ENCODE measurements at regions not wholly inside any gene's neighbourhood (a gene's known extent, or its start where the extent isn't known, plus 50 kb on each side); places are given as distances from the start of the nearest gene placed in this dataset.

DNA sequence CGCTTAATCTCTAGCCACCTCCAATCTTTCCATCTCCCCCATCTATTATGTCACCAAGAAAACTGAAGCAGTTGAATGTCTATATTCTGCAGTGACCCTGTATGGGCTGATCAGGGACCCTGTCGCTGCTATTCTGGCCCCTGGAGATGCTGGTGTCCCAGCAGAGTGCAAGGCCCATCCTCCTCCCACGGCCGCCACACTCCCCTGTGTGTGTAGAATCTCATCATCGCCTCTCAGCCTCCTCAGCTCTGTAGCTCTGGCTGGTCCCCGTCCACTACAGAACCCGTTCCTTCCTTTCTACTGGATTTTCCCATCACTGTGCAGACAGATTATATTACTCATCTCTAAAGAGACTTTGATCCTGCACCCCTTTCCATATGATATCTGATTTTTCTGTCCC lies 235.8 kb upstream of the PFKP start:
- Mint-ChIP-seq H3K36me3 (no peaks in the 10 kb centered on the region), H3K4me3 (no peak overlapping the region), H3K27ac (no peak overlapping the region), H3K4me1 (no peaks in the 10 kb centered on the region), H3K9me3 (peaks cover 7% of the 10 kb centered on the region), H3K27me3 (ENCODE audit: low read depth) (peaks cover 2% of the 10 kb centered on the region)
- DNase-seq (ENCODE audit: low spot score) (no peak), ATAC-seq (no peak)
- POLR2A ChIA-PET, result no interaction called here
- CTCF ChIA-PET, result no interaction called here
- no peak for TF ChIP-seq ZNF317 (CRISPR knock-in tag; IDR thresholded peaks at IDR 0.05; ENCODE audit: borderline replicate concordance, low read depth)
- TF ChIP-seq, protein P1, sequence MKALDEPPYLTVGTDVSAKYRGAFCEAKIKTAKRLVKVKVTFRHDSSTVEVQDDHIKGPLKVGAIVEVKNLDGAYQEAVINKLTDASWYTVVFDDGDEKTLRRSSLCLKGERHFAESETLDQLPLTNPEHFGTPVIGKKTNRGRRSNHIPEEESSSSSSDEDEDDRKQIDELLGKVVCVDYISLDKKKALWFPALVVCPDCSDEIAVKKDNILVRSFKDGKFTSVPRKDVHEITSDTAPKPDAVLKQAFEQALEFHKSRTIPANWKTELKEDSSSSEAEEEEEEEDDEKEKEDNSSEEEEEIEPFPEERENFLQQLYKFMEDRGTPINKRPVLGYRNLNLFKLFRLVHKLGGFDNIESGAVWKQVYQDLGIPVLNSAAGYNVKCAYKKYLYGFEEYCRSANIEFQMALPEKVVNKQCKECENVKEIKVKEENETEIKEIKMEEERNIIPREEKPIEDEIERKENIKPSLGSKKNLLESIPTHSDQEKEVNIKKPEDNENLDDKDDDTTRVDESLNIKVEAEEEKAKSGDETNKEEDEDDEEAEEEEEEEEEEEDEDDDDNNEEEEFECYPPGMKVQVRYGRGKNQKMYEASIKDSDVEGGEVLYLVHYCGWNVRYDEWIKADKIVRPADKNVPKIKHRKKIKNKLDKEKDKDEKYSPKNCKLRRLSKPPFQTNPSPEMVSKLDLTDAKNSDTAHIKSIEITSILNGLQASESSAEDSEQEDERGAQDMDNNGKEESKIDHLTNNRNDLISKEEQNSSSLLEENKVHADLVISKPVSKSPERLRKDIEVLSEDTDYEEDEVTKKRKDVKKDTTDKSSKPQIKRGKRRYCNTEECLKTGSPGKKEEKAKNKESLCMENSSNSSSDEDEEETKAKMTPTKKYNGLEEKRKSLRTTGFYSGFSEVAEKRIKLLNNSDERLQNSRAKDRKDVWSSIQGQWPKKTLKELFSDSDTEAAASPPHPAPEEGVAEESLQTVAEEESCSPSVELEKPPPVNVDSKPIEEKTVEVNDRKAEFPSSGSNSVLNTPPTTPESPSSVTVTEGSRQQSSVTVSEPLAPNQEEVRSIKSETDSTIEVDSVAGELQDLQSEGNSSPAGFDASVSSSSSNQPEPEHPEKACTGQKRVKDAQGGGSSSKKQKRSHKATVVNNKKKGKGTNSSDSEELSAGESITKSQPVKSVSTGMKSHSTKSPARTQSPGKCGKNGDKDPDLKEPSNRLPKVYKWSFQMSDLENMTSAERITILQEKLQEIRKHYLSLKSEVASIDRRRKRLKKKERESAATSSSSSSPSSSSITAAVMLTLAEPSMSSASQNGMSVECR (CRISPR knock-in tag; IDR thresholded peaks at IDR 0.05; ENCODE audit: borderline replicate concordance), result no peak
- no peak for TF ChIP-seq ZNF512 (CRISPR knock-in tag; IDR thresholded peaks at IDR 0.05; ENCODE audit: borderline replicate concordance)
- TF ChIP-seq FOXP4 (CRISPR knock-in tag; IDR thresholded peaks at IDR 0.05), result no peak
- no peak for TF ChIP-seq GTF2I (CRISPR knock-in tag; conservative IDR thresholded peaks at IDR 0.05)
- no peak for TF ChIP-seq ATF3 (CRISPR knock-in tag; conservative IDR thresholded peaks at IDR 0.05)
- no peak for TF ChIP-seq ZNF138 (CRISPR knock-in tag; conservative IDR thresholded peaks at IDR 0.05)

- Mint-ChIP-seq H3K27ac (no peak overlapping the region), H3K36me3 (no peaks in the 10 kb centered on the region), H3K9me3 (peaks cover 9% of the 10 kb centered on the region), H3K4me1 (no peaks in the 10 kb centered on the region), H3K27me3 (ENCODE audit: low read depth) (peaks cover 2% of the 10 kb centered on the region; the same call in 1 of the 2 replicates), H3K4me3 (no peak overlapping the region)
- ATAC-seq (no peak), DNase-seq (ENCODE audit: low spot score) (no peak)
- CTCF ChIA-PET, result no interaction called here
- TF ChIP-seq CREB1 (CRISPR knock-in tag; IDR thresholded peaks at IDR 0.05) (no peak), ZNF121 (CRISPR knock-in tag; IDR thresholded peaks at IDR 0.05) (no peak), GABPB1 (CRISPR knock-in tag; IDR thresholded peaks at IDR 0.05) (no peak), ZBTB43 (CRISPR knock-in tag; IDR thresholded peaks at IDR 0.05) (no peak), FOXK1 (CRISPR knock-in tag; IDR thresholded peaks at IDR 0.05) (no peak), TCF7 (CRISPR knock-in tag; IDR thresholded peaks at IDR 0.05; ENCODE audit: low read depth) (no peak), PRRX2 (CRISPR knock-in tag; IDR thresholded peaks at IDR 0.05) (no peak), SMAD4 (CRISPR knock-in tag; IDR thresholded peaks at IDR 0.05) (no peak), ZNF263 (CRISPR knock-in tag; IDR thresholded peaks at IDR 0.05; ENCODE audit: low read depth) (no peak)
- TF ChIP-seq, protein P2, sequence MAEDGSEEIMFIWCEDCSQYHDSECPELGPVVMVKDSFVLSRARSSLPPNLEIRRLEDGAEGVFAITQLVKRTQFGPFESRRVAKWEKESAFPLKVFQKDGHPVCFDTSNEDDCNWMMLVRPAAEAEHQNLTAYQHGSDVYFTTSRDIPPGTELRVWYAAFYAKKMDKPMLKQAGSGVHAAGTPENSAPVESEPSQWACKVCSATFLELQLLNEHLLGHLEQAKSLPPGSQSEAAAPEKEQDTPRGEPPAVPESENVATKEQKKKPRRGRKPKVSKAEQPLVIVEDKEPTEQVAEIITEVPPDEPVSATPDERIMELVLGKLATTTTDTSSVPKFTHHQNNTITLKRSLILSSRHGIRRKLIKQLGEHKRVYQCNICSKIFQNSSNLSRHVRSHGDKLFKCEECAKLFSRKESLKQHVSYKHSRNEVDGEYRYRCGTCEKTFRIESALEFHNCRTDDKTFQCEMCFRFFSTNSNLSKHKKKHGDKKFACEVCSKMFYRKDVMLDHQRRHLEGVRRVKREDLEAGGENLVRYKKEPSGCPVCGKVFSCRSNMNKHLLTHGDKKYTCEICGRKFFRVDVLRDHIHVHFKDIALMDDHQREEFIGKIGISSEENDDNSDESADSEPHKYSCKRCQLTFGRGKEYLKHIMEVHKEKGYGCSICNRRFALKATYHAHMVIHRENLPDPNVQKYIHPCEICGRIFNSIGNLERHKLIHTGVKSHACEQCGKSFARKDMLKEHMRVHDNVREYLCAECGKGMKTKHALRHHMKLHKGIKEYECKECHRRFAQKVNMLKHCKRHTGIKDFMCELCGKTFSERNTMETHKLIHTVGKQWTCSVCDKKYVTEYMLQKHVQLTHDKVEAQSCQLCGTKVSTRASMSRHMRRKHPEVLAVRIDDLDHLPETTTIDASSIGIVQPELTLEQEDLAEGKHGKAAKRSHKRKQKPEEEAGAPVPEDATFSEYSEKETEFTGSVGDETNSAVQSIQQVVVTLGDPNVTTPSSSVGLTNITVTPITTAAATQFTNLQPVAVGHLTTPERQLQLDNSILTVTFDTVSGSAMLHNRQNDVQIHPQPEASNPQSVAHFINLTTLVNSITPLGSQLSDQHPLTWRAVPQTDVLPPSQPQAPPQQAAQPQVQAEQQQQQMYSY (CRISPR knock-in tag; IDR thresholded peaks at IDR 0.05), result no peak
- TF ChIP-seq, protein P3, sequence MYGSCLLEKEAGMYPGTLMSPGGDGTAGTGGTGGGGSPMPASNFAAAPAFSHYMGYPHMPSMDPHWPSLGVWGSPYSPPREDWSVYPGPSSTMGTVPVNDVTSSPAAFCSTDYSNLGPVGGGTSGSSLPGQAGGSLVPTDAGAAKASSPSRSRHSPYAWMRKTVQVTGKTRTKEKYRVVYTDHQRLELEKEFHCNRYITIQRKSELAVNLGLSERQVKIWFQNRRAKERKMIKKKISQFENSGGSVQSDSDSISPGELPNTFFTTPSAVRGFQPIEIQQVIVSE (CRISPR knock-in tag; IDR thresholded peaks at IDR 0.05; ENCODE audit: borderline replicate concordance), result no peak
- TF ChIP-seq, protein P4, sequence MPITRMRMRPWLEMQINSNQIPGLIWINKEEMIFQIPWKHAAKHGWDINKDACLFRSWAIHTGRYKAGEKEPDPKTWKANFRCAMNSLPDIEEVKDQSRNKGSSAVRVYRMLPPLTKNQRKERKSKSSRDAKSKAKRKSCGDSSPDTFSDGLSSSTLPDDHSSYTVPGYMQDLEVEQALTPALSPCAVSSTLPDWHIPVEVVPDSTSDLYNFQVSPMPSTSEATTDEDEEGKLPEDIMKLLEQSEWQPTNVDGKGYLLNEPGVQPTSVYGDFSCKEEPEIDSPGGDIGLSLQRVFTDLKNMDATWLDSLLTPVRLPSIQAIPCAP (CRISPR knock-in tag; IDR thresholded peaks at IDR 0.05), result no peak
- POLR2A ChIA-PET, result no interaction called here
Measured at GRCh38 chr10:2828741-2829140, 238.6 kb upstream of the PFKP start.
